GM12865 (cell line): ENCODE measurements at regions not wholly inside any gene's neighbourhood (a gene's known extent, or its start where the extent isn't known, plus 50 kb on each side); places are given as distances from the start of the nearest gene placed in this dataset.
"Not testable (repeated sequence)": the region's sequence is repeated elsewhere in the genome, so short reads cannot be mapped to it uniquely, and the experiment has no call there.

Source experiments
- DNase-seq: peaks from one replicate; pipeline ENCODE4 v3.0.0; 2010; ENCODE audit warnings: low read depth
- H3K4me3 ChIP-seq: 2 replicates; pipeline ENCODE4 v1.5.1; 2011; ENCODE audit warnings: mild to moderate bottlenecking, low read depth, low read length, control low read depth
- CTCF ChIP-seq: IDR thresholded peaks from 2 replicates; pipeline ENCODE4 v1.5.1; 2011; ENCODE audit warnings: low read length, control low read depth, low read depth, inconsistent platforms; ENCODE audit not compliant: insufficient read depth; ENCODE audit errors: missing control alignments

- no peak for DNase-seq
- no peak overlapping the region for H3K4me3 ChIP-seq
Measured at GRCh38 chr12:114815026-114815795, 131.2 kb upstream of the TBX3 start.

GRCh38 chr12:114812858-114813761 is 129.1 kb upstream of the TBX3 start:
- no peak for TF ChIP-seq CTCF
- no peak overlapping the region for H3K4me3 ChIP-seq
- DNase-seq: no peak

More at GRCh38 chr12:114815026-114815795, 131.2 kb upstream of the TBX3 start:
- no peak for TF ChIP-seq CTCF

- no peak for DNase-seq
- H3K4me3 ChIP-seq: no peak overlapping the region
- TF ChIP-seq CTCF: no peak
Measured at GRCh38 chr12:114812384-114812783, 128.4 kb upstream of the TBX3 start.

- no peak overlapping the region for H3K4me3 ChIP-seq
- no peak for TF ChIP-seq CTCF
- DNase-seq: no peak
Measured at GRCh38 chr12:114809097-114809496, 125.1 kb upstream of the TBX3 start.

GRCh38 chr12:114801381-114801780 is 117.4 kb upstream of the TBX3 start:
- not testable (repeated sequence) for H3K4me3 ChIP-seq, DNase-seq

GRCh38 chr12:114800566-114800965 is 116.6 kb upstream of the TBX3 start:
- H3K4me3 ChIP-seq, DNase-seq: not testable (repeated sequence)

GRCh38 chr12:114799574-114800487 is 115.9 kb upstream of the TBX3 start:
- no peak for TF ChIP-seq CTCF
- no peak for DNase-seq
- no peak overlapping the region for H3K4me3 ChIP-seq
